GM19438 (cell line): ENCODE measurements at regions not wholly inside any gene's neighbourhood (a gene's known extent, or its start where the extent isn't known, plus 50 kb on each side); places are given as distances from the start of the nearest gene placed in this dataset.
"Not testable (repeated sequence)": the region's sequence is repeated elsewhere in the genome, so short reads cannot be mapped to it uniquely, and the experiment has no call there.

ENCODE experiments used
- ATAC-seq: cut with Tn5 transposase; IDR thresholded peaks from one replicate; pipeline ENCODE4 v1.9.1; 2021; ENCODE audit warnings: low read depth; ENCODE audit not compliant: unreplicated experiment

DNA sequence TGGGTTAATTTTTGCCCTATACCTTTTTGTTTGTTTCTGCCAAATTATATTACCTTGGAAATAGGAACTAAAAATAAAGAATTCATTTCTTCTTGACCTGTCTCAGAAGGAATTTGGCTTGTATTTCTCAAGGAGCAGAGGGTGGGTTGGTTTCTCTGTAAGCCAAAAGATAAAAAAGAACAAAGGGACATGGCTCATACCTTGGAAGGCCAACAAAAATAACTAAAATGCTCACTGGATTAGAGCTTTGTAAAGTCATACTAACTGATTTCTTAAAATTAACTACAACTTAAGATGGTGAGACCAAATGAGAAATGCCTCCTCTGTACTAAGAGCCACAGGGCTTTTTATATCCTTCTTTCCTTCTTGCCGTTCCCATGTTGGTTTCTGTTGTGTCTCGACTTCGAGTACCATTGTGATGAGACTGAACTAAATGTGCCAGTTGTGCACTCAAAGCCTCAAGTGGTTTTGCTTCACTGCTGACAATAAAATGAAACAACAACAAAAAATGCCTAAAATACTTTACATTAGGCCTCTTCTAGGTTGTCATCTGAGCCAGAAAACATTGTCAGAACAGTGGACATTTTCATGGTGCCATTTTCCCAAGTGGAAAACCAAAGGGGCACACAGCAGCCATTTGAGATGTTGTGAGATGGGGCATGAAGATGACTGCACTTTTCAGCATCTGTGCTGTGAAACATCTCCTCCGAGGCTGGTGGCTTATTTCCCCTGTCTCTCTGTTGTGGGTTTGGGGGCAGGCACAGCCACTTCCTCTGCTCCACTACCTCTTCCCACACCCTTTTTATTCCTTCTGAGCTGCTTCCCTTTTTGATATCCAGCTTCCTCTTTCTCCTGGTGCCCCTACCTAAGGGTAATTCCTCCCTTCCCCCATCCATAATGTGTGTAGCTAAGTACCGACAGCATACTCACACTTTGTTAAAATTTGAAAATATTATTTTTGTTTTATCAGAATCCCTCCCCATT is 51.8 kb upstream of the AGR3 start:
- no peak for ATAC-seq

DNA sequence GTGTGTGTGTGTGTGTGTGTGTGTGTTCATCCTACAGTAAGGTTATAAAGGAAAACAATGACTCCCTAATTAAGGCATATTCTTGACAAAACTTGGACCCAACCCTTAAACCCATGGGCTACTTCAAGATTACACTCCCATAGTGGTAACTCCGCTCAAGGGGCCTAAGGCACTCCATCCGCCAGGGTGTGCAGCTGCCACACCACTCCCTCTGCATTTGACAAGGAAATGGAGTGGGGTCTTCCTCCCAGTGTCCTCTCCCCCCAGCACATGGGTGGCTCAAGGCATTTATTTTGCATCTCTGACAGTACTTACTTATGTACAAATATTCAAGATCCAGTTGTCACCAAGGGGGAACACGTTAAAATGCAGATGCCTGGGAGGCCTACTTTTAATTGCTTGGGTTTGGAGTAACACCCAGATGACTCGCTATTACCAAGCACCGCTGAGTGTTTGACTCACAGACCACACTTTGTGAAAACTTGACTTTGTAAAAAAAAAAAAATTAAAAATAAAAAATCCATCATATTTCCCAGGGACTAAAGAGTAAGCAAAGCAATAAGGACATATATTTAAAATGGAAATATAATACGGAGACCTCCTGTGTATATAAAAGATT is 53.0 kb upstream of the AGR3 start:
- ATAC-seq, result no peak

DNA sequence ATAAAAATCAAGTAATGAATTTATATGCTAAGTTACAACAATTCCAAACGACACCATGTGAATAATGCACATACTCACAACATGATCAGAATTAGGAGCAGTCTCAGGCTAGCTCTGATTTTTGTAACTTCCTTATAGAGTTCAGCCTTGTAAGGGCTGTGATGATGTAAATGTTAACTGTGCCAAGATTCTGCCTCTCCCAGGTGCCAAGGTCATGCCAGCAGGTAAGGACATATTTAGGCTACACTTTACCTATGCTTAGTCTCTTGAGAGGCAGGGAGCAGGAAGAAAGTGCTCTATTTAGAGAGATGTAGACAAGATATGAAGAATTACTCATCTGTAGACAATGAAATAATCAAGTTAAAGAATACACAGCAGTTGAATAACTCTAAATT is 53.6 kb upstream of the AGR3 start:
- no peak for ATAC-seq

DNA sequence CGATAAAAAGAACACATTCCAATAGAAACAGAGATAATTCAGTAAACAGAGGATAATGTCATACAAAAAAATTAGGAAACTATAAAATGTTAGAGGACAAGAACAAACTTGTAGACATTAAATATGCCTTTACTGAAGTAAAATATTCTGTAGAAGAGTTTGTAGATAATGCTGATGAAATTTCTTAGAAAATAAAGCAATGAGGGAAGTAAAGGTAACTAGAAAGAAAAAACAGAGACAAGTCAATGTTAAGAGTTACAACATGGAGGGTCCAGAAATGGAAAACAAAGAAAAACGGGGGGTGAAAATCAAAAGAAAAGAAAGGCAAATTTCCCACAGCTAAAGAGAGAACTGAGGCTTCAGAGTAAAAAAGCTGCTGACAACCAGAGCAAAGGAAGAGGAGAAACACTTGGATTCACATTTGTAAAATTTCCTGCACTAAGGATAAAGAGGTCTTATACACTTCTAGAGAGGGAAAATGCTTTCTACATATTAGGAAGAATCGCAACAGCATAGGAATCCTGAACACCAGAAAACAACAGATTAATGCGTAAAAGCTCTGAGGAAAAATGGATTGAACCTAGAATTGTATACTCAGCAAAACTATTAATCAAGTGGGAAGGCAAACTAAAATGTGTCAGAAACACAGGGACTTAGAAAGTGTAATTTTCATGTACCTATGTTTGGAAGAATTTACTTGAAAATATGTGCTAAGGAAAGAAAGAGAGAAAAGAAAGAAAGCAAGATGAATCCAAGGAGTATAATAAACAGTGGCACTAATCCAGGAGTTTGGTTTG is 55.0 kb upstream of the AGR3 start:
- no peak for ATAC-seq

DNA sequence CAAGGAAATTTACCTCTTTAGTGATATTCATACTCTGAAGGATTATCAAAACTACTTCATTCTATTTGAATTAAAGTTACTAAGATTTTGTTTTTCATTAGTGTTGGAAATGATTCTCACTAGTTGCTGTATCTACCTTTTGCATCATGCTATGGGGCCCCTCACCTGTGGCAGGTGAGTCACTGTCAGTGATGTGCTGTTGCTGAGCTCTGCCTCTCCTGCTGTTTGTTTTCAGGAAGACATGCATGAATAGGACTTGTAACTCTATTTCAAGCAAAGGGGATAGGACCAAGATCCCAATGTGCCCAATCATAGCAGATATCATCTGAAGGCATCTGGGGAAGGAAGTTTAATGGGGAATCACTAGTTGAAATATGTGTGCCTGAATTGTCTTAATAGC is 57.4 kb upstream of the AGR3 start:
- ATAC-seq, result no peak

DNA sequence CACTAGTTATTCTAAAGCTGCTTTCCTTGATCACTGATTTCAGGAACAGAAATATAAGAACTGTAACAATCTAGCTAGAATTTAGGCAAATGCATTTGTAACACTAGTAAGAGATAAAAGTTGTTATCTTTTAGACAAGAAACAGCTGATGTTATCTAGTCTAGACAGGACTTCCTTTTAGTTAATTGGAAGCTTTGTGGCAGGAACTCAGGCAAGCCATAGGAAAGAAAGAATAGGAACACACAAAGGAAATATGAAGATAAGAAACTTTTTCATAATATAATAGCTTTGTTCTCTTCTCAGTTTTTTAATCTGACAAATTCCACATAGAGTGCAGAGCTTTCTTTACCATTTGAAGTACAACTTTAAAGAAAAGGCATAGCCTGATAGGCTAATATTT is 59.0 kb upstream of the AGR3 start:
- ATAC-seq, result no peak

DNA sequence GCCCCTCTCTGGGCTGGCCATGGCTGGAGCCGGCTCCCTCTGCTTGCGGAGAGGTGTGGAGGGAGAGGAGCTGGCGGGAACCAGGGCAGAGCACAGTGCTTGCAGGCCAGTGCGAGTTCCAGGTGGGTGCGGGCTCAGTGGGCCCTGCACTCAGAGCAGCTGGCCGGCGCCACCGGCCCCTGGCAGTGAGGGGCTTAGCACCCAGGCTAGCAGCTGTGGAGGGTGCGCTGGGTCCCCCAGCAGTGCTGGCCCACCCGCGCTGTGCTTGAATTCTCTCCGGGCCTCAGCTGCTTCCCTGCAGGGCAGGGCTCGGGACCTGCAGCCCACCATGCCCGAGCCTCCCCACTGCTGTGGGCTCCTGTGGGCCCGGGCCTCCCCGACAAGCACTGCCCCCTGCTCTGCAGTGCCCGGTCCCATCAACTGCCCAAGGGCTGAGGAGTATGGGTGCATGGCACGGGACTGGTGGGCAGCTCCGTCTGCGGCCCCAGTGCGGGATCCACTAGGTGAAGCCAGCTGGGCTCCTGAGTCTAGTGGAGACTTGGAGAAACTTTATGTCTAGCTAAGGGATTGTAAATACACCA is 61.2 kb upstream of the AGR3 start:
- no peak for ATAC-seq

DNA sequence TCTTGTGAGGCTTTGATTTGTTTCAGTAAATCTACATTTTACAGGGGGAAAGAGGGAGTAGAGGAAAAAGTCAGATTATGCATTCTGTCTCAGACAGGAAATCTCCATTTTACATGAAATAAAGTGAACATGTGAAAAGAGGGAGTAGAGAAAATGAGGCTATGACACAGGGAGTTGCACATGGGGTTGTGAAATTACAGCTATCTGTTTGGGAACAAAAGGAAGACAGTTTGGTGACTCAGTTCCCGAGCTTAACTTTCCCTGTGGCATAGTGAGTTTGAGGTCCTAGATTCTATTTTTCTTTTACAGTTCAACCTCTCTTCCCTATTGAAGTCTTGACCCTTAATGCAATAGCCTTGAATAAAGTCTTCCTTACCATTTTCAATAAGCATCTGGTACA is 63.2 kb upstream of the AGR3 start:
- no peak for ATAC-seq

DNA sequence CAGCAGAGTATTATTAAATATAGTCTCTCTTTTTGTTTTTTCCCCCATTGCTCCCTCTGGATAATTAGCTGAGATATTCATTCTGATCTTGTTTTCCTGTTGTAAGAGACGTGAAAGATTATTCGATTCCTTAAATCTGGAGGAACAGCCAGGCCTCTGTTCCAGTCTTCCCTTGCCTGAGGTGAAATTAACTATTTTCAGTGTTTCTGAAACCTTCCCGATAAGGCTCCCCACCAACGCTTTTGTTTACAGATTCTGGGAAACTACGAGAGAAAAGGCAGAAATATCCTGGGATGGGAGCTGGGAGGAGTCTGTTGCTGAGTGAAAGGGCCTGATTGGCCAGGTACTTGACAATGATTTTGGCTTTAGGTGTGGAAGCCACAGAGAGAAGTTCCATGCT is 63.6 kb upstream of the AGR3 start:
- ATAC-seq, result no peak

DNA sequence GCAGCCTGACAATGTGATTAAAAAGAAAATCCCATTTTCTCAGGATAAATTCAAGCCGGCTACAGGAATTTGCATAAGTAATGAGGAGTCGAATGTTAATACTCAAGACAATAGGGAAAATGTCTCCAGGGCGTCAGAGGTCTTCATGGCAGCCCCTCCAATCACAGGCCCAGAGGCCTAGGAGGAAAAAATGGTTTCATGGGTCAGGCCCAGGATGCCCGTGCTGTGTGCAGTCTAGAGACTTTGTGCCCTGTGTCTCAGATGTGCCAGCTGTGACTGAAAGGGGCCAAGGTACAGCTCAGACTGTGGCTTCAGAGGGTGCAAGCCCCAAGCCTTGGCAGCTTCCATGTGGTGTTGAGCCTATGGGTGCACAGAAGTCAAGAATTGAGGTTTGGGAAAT is 66.3 kb upstream of the AGR3 start:
- not testable (repeated sequence) for ATAC-seq

DNA sequence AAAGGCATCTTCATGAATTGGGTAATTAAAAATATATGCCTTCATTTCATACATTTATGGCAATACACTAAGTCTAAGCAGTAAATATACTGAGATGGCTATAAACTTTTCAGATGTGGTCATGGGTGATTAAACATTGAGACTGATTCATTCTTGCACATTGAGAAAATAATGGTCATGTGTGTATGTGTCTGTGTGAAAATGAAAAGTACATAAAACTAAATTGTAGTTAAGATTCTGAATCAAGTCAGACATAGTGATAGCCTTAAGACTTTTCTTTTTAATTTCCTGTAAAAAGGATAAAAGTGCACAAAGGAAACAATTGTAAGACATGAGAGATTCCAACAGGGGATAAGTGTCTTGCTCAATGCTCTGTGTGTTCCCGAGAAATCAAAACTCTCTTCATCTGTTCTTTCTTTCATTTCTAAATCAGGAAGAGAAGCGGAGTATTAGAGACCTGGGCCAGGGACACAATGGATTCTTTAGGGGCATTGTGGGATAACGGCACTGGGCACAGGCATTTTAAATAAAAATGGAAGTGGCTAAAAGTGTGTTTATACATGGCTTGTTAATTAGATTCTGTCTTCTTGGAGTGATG is 69.8 kb upstream of the AGR3 start:
- no peak for ATAC-seq

DNA sequence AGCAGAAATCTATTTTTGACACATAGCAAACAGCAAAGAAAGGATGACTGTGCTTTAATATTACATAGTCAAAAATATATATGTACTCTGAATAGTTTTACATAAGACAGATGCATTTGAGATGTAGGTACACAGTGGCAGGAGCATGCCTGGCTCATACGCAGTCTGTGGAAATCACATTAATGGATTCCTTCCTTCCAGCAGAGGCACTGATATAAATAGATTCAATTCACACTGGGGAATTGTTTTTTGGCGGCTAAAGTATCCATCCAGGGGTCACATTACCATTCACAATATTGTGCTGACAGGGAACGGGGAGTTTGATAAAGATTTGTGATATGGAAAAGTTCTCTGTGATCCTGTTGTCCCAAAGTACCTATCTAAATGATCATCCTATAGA is 72.5 kb upstream of the AGR3 start:
- no peak for ATAC-seq

DNA sequence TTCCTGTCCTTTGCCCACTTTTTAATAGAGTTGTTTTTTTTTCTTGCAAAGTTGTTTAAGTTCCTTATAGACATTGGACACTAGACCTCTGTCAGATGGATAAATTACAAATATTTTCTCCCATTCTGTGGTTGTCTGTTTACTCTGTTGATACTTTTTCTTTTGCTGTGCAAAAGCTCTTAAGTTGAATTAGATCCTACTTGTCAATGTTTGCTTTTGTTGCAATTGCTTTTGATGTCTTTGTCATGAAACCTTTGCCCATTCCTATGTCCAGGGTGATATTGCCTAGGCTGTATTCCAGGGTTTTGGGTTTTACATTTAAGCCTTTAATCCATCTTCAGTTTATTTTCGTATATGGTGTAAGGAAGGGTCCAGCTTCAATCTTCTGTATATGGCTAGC is 76.9 kb upstream of the AGR3 start:
- no peak for ATAC-seq

DNA sequence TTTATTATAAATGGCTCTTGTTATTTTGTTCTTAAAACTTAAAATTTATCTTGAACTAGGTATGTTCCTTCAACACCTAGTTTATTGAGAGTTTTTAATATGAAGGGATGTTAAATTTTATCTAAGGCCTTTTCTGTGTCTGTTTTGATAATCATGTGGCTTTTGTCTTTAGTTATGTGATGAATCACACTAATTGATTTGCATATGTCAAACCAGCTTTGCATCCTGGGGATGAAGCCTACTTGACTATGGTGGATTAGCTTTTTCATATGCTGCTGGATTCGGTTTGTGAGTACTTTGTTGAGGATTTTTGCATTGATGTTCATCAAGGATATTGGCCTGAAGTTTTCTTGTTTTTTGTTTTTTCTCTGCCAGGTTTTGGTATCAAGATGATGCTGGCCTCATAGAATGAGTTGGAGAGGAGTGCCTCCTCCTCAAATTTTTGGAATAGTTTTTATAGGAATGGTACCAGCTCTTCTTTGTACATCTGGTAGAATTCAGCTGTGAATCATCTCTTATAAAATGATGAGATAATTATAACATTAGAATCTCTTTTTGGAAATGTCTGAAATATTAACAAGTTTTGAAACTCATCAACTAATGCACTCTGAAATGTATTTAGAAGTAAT is 78.7 kb upstream of the AGR3 start:
- ATAC-seq, result no peak

DNA sequence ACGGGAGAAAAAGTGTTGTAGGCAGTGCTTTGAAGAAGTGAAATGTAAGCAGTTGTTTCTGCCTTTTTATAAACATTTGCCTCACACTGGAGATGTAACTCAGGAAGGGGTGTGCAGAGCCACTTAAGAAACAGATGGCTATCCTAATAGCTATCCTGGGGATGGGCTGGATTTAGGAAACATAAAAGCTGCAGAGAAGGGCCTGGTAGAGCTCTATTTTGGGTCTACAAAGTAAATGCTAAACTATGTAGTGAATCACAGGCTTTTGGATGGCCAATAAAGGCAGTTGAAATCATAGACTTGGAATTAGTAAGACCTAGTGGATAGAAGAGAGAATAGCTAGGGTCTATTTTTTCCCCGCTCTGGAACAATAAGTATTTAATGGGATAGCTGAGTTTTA is 79.9 kb upstream of the AGR3 start:
- no peak for ATAC-seq

DNA sequence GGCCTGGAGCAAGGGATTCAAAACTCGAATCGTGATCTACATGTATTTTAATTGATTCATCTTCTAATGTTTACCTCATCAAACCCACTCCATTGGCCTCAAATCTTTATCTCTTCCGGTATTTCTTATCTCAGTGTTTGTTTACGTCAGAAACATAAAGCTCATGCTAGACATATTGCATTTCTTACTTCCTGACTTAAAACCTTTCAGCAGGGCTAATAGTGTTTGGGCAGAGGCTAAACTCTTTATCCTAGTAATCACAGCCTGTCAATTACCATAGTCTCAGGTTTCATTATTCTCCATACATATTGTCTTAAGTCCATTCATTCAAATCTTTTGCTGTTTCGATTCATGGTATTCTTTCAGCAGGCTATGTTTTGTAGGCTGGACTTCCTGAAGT is 81.3 kb upstream of the AGR3 start:
- no peak for ATAC-seq

DNA sequence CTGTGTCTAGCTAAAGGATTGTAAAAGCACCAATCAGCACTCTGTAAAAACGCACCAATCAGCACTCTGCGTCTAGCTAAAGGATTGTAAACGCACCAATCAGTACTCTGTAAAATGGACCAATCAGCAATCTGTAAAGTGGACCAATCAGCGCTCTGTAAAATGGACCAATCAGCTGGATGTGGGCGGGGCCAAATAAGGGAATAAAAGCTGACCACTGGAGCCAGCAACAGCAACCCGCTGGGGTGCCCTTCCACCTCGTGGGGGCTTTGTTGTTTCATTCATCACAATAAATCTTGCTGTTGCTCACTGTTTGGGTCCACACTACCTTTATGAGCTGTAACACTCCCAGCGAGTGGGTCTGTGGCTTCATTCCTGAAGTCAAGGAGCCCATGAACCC is 83.9 kb upstream of the AGR3 start:
- ATAC-seq, result not testable (repeated sequence)

DNA sequence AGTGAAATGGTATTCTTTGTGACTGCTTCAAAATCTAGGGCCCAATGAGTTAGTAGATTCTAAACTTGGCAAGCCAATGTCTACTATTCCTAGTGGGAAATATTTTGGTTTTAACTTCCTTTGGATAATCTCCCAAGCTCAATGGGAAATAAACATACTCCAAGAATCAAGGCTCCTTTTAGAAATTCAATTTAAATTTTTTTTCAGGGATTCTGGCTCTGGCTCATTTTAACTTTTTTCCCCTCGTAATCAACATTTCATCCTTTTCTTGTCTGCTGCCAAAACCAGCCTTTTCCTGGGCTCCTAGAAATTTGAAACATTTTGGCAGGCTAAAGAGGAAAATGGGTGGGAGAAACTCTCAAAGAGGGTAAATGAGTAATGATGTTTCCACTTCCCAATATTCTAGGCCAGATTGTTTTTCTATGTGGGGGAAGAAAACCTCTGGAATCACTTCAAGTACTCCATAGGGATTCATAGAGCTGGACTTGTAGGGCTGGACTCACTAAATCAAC is 85.6 kb upstream of the AGR3 start:
- no peak for ATAC-seq

DNA sequence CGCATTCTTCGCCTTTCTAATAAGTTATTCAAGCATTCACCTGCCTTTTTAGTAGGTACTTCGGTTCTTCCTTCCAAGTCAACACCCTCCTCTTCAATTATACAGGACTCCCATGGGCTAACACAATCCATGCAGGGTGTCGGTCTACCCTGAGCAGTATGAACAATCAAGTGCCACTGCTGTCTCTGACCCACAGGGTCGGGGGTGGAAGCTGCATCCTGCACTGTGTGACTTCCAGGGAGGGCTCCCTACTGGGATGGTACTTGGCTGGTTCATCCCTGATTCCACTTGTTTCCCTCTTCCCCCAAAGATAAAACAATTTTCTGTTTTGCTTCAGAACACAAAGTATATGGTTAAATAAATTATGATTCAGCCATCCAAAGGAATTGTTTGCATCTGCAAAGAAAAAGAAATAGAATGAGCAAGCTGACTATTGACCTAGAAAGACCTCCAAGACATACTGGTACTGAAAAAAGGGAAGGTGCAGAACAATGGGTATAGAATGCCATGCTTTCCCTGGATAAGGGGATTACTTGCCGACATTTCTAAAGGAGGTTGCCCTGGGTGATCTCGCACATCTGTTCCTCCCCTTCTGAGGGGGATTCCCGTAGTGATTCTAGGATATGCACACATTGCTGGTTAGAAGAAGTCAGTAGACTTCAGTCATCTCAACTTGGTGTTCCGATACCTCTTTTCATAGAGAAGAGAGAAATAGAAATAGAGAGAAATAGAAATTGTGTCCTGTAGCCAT is 89.1 kb upstream of the AGR3 start:
- ATAC-seq, result no peak
